ENCODE measurements at regions not wholly inside any gene's neighbourhood (a gene's known extent, or its start where the extent isn't known, plus 50 kb on each side); places are given as distances from the start of the nearest gene placed in this dataset.
"Not testable (repeated sequence)": the region's sequence is repeated elsewhere in the genome, so short reads cannot be mapped to it uniquely, and the experiment has no call there.

DNA sequence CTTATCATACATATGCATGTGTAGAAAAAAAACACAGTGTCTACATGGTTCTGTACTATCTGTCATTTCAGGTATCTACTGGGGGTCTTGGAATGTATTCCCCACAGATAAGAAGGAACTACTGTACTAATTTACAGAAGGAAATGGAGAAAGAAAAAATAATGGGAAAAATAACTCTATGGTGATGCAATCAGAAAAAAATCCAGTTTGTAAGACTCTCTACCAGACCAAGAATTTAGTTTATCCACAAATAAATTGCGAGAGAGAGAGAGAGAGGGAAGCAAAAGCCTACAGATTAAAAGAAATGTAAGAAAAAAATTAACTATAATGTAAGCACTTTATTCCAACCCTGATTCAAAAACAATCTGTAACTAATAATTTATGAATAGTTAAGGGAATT lies 708.6 kb upstream of the ZNF608 start:
- intact Hi-C loops (cut with micrococcal nuclease), result no loop called here
- H3K27me3 ChIP-seq (ENCODE audit: low read depth), result no peaks in the 10 kb centered on the region
- H3K9me3 ChIP-seq (replicated peaks), result no peaks in the 10 kb centered on the region
- no peak overlapping the region for H3K4me3 ChIP-seq
- no peak for DNase-seq
- TF ChIP-seq, protein P1, sequence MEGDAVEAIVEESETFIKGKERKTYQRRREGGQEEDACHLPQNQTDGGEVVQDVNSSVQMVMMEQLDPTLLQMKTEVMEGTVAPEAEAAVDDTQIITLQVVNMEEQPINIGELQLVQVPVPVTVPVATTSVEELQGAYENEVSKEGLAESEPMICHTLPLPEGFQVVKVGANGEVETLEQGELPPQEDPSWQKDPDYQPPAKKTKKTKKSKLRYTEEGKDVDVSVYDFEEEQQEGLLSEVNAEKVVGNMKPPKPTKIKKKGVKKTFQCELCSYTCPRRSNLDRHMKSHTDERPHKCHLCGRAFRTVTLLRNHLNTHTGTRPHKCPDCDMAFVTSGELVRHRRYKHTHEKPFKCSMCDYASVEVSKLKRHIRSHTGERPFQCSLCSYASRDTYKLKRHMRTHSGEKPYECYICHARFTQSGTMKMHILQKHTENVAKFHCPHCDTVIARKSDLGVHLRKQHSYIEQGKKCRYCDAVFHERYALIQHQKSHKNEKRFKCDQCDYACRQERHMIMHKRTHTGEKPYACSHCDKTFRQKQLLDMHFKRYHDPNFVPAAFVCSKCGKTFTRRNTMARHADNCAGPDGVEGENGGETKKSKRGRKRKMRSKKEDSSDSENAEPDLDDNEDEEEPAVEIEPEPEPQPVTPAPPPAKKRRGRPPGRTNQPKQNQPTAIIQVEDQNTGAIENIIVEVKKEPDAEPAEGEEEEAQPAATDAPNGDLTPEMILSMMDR (IDR thresholded peaks at IDR 0.05; ENCODE audit: borderline replicate concordance), result no peak
- no peaks in the 10 kb centered on the region for H3K4me1 ChIP-seq
- H3K27ac ChIP-seq (replicated peaks), result no peak overlapping the region
- H3K36me3 ChIP-seq, result no peaks in the 10 kb centered on the region

DNA sequence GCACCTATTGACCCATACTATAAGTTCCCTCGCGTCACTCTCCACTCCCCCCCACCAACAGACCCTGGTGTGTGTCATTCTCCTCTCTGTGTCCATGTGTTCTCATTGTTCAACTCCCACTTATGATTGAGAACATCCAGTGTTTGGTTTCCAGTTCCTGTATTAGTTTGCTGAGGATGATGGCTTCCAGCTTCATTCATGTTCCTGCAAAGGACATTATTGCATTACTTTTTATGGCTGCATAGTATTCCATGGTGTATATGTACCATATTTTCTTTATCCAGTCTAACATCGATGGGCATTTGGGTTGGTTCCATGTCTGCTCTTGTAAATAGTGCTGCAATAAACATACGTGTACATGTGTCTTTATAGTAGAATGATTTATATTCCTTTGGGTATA lies 709.6 kb upstream of the ZNF608 start:
- intact Hi-C loops (cut with micrococcal nuclease); DNase-seq; H3K4me3 ChIP-seq; H3K9me3 ChIP-seq (replicated peaks); H3K36me3 ChIP-seq; H3K4me1 ChIP-seq; H3K27me3 ChIP-seq (ENCODE audit: low read depth); H3K27ac ChIP-seq (replicated peaks): not testable (repeated sequence)

DNA sequence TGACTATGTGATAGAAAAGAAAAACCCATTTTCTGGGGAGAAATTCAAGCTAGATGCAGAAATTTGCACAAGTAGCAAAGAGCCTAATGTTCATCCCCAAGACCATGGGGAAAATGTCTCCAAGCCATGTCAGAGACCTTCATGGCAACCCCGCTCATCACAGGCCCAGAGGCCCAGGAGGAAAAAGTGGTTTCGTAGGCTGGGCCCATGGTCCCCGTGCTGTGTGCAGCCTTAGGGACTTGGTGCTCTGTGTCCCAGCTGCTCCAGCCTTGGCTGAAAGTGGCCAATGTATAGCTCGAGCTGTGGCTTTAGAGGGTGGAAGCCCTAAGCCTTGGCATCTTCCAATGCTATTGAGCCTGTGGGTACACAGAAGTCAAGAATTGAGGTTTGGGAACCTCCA lies 711.2 kb upstream of the ZNF608 start:
- Histone ChIP-seq H3K36me3 (no peaks in the 10 kb centered on the region), H3K27ac (replicated peaks) (no peak overlapping the region), H3K27me3 (ENCODE audit: low read depth) (no peaks in the 10 kb centered on the region), H3K9me3 (replicated peaks) (no peaks in the 10 kb centered on the region), H3K4me3 (no peak overlapping the region), H3K4me1 (no peaks in the 10 kb centered on the region)
- TF ChIP-seq, protein P1 (IDR thresholded peaks at IDR 0.05; ENCODE audit: borderline replicate concordance), result no peak
- intact Hi-C loops (cut with micrococcal nuclease), result no loop called here
- DNase-seq, result no peak

DNA sequence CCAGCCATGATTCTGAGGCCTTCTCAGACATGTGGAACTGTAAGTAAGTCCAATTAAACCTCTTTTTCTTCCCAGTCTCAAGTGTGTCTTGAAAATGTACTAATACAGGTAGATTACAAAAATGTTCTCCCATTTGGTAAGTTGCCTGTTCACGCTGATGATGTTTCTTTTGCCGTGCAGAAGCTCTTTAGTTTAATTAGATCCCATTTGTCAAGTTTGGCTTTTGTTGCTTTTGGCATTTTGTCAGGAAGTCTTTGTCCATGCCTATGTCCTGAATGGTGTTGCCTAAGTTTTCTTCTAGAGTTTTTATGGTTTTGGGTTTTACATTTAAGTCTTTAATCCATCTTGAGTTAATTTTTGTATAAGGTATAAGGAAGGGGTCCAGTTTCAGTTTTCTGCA lies 712.5 kb upstream of the ZNF608 start:
- H3K27me3 ChIP-seq (ENCODE audit: low read depth); H3K9me3 ChIP-seq (replicated peaks); H3K4me3 ChIP-seq; H3K4me1 ChIP-seq; intact Hi-C loops (cut with micrococcal nuclease); DNase-seq; H3K36me3 ChIP-seq; H3K27ac ChIP-seq (replicated peaks): not testable (repeated sequence)

DNA sequence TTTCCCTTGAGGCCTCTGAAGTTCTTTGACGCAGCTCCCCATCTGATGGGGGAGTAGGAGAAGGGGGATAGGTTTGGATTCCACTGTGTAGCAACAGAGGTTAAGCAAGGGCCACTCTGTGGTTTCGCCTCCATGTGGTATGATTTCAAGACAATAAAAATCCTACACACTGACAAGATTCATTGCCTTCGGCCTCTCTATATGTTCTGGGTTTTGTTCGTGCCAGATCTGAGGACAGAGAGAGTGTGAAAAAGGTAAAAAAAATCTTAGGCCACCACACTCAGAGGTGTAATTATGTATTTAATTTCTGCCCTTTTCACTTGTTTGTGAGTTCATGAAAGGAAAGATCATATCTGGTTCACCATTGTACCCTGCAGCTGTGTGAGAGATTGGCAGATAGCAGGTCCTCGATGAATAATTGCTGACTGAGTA lies 715.2 kb upstream of the ZNF608 start:
- Histone ChIP-seq H3K27ac (replicated peaks) (no peak overlapping the region), H3K9me3 (replicated peaks) (no peaks in the 10 kb centered on the region), H3K36me3 (no peaks in the 10 kb centered on the region), H3K4me3 (no peak overlapping the region), H3K4me1 (no peaks in the 10 kb centered on the region), H3K27me3 (ENCODE audit: low read depth) (no peaks in the 10 kb centered on the region)
- no peak for DNase-seq
- intact Hi-C loops (cut with micrococcal nuclease), result no loop called here
- TF ChIP-seq, protein P1 (IDR thresholded peaks at IDR 0.05; ENCODE audit: borderline replicate concordance), result no peak

DNA sequence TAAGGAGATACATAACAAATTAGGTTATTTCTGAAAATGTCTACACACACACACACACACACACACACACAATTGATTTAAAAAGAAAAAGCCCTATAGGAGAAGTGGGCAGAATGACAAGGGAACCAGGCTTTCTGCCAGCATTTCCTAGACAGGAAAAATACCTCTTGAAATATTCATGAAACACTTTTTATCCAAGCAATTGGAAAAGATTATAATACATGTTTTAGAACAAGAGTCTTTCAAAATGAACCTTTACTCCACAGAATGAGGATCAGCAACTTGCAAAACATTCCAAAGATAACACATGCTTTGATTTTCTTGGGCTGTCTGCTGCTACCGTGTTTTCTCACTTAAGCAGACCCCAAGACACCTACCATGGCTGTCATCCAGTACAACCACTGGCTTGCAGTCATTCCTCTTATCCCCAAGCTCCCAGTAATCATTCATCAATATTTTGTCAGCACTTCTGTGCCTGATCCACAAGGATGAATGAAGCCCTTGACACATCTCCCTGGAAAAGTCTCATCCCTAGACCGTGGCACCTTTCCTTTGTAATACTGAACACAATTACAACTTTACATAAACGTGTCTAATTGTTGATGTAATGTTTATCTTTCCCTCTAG lies 717.1 kb upstream of the ZNF608 start:
- Histone ChIP-seq H3K36me3 (no peaks in the 10 kb centered on the region), H3K4me1 (no peaks in the 10 kb centered on the region), H3K4me3 (no peak overlapping the region), H3K27me3 (ENCODE audit: low read depth) (no peaks in the 10 kb centered on the region), H3K9me3 (replicated peaks) (no peaks in the 10 kb centered on the region), H3K27ac (replicated peaks) (no peak overlapping the region)
- intact Hi-C loops (cut with micrococcal nuclease), result no loop called here
- TF ChIP-seq, protein P1 (IDR thresholded peaks at IDR 0.05; ENCODE audit: borderline replicate concordance), result no peak
- no peak for DNase-seq

All from left ventricle myocardium inferior (tissue), 1 donor.